Endodermal cell (in vitro differentiated cells): ENCODE measurements at regions not wholly inside any gene's neighbourhood (a gene's known extent, or its start where the extent isn't known, plus 50 kb on each side); places are given as distances from the start of the nearest gene placed in this dataset.
A peak's percentile ranks its signal among the peaks of the same experiment; 100 is the strongest.

Experiments used
- DNase-seq: peaks from one replicate; pipeline ENCODE4 v3.0.0-alpha.2; 2017
- H3K27ac ChIP-seq: 2 replicates; pipeline ENCODE4 v1.5.1; 2013; ENCODE audit warnings: mild to moderate bottlenecking, low read depth, low read length, moderate library complexity
- H3K27me3 ChIP-seq: 2 replicates; pipeline ENCODE4 v1.6.1; 2013; ENCODE audit warnings: mild to moderate bottlenecking, low read length, moderate library complexity; ENCODE audit not compliant: insufficient read depth, control insufficient read depth, poor library complexity, severe bottlenecking
- H3K36me3 ChIP-seq: 2 replicates; pipeline ENCODE4 v1.7.0; 2013; ENCODE audit warnings: mild to moderate bottlenecking, low read length, moderate library complexity; ENCODE audit not compliant: control insufficient read depth, insufficient read depth
- H3K4me1 ChIP-seq: one replicate; pipeline ENCODE4 v1.7.0; 2013; ENCODE audit warnings: low read length; ENCODE audit not compliant: control insufficient read depth, insufficient read depth
- H3K4me3 ChIP-seq: 2 replicates; pipeline ENCODE4 v1.5.1; 2013; ENCODE audit warnings: mild to moderate bottlenecking, low read length, moderate library complexity
- H3K9ac ChIP-seq: 2 replicates; pipeline ENCODE4 v1.6.1; 2013; ENCODE audit warnings: mild to moderate bottlenecking, low read length, moderate library complexity; ENCODE audit not compliant: poor library complexity, severe bottlenecking; ENCODE audit errors: extremely low read depth
- H3K9me3 ChIP-seq: 2 replicates; pipeline ENCODE4 v1.6.1; 2013; ENCODE audit warnings: mild to moderate bottlenecking, low read length, moderate library complexity; ENCODE audit not compliant: control insufficient read depth
- H3K27ac Mint-ChIP-seq: 2 replicates; pipeline ENCODE4 v1.8.0; 2020; ENCODE audit warnings: mixed read lengths
- H3K27me3 Mint-ChIP-seq: 2 replicates; pipeline ENCODE4 v1.8.0; 2021; ENCODE audit warnings: mild to moderate bottlenecking, mixed read lengths; ENCODE audit not compliant: insufficient read depth
- H3K36me3 Mint-ChIP-seq: 2 replicates; pipeline ENCODE4 v1.8.0; 2020; ENCODE audit warnings: low read depth, mixed read lengths
- H3K4me1 Mint-ChIP-seq: 2 replicates; pipeline ENCODE4 v1.8.0; 2020; ENCODE audit warnings: mixed read lengths
- H3K4me3 Mint-ChIP-seq: 2 replicates; pipeline ENCODE4 v1.8.0; 2020; ENCODE audit warnings: mild to moderate bottlenecking, moderate library complexity, mixed read lengths
- H3K9me3 Mint-ChIP-seq: 2 replicates; pipeline ENCODE4 v1.8.0; 2020; ENCODE audit warnings: mild to moderate bottlenecking, mixed read lengths
- CTCF ChIP-seq: fragments of 200-600 bp; sonication (generic); conservative IDR thresholded peaks from 2 replicates; pipeline ENCODE4 v1.5.0; 2021; ENCODE audit warnings: antibody characterized with exemption, mild to moderate bottlenecking
- WGBS, 2 experiments: methylation state at CpG; one replicate each; pipeline versions ENCODE4 v1.1.5 to v1.1.7; 2013; ENCODE audit warnings: missing lambda C conversion rate in 2 of 2, mixed read lengths in 1 of 2; ENCODE audit not compliant: insufficient coverage in 1 of 2, insufficient read length in 1 of 2; 5-methylcytosine and 5-hydroxymethylcytosine counted together

- H3K27me3 Mint-ChIP-seq: no peaks in the 10 kb centered on the region
- no peak for DNase-seq
- no peaks in the 10 kb centered on the region for H3K36me3 Mint-ChIP-seq
- no peak for TF ChIP-seq CTCF
- no peaks in the 10 kb centered on the region for H3K4me1 Mint-ChIP-seq
- H3K27me3 ChIP-seq: no peaks in the 10 kb centered on the region
- H3K27ac ChIP-seq: no peak overlapping the region
- H3K27ac Mint-ChIP-seq: no peak overlapping the region
- H3K9me3 Mint-ChIP-seq: no peaks in the 10 kb centered on the region
- H3K4me3 ChIP-seq: no peak overlapping the region
- no peaks in the 10 kb centered on the region for H3K9me3 ChIP-seq
- H3K4me1 ChIP-seq: no peaks in the 10 kb centered on the region
- no peak overlapping the region for H3K9ac ChIP-seq
- no peak overlapping the region for H3K4me3 Mint-ChIP-seq
- no peaks in the 10 kb centered on the region for H3K36me3 ChIP-seq
Observed at GRCh38 chr5:39697881-39698280, 273.1 kb upstream of the DAB2 start.

GRCh38 chr5:39696672-39697398 lies 272.1 kb upstream of the DAB2 start:
- whole genome bisulfite sequencing, 2 experiments: 33% methylated on average over 1 of the region's 1 CpG; no CpG with 5 or more reads in 1 of the 2 experiments
- Histone ChIP-seq H3K4me1 (no peaks in the 10 kb centered on the region), H3K9me3 (no peaks in the 10 kb centered on the region), H3K4me3 (no peak overlapping the region), H3K36me3 (no peaks in the 10 kb centered on the region), H3K9ac (no peak overlapping the region), H3K27ac (no peak overlapping the region), H3K27me3 (no peaks in the 10 kb centered on the region)
- no peaks in the 10 kb centered on the region for H3K36me3 Mint-ChIP-seq
- no peak for DNase-seq
- H3K27ac Mint-ChIP-seq: no peak overlapping the region
- H3K9me3 Mint-ChIP-seq: no peaks in the 10 kb centered on the region
- H3K4me3 Mint-ChIP-seq: no peak overlapping the region
- H3K4me1 Mint-ChIP-seq: no peaks in the 10 kb centered on the region
- H3K27me3 Mint-ChIP-seq: no peaks in the 10 kb centered on the region
- TF ChIP-seq CTCF: no peak

GRCh38 chr5:39691993-39692392 lies 267.2 kb upstream of the DAB2 start:
- Histone ChIP-seq H3K9me3 (peaks cover 15% of the 10 kb centered on the region), H3K4me1 (no peaks in the 10 kb centered on the region), H3K27ac (no peak overlapping the region), H3K27me3 (no peaks in the 10 kb centered on the region), H3K4me3 (no peak overlapping the region), H3K36me3 (no peaks in the 10 kb centered on the region), H3K9ac (no peak overlapping the region)
- 50 to 59% methylated on average over 2 of the region's 2 CpGs for WGBS, 2 experiments
- Mint-ChIP-seq H3K4me3 (no peak overlapping the region), H3K27ac (no peak overlapping the region), H3K27me3 (no peaks in the 10 kb centered on the region), H3K9me3 (peaks cover 20% of the 10 kb centered on the region), H3K4me1 (no peaks in the 10 kb centered on the region), H3K36me3 (no peaks in the 10 kb centered on the region)
- DNase-seq: no peak
- TF ChIP-seq CTCF: peak; percentile 69
